Brain microvascular endothelial cell (primary cell): ENCODE measurements at regions not wholly inside any gene's neighbourhood (a gene's known extent, or its start where the extent isn't known, plus 50 kb on each side); places are given as distances from the start of the nearest gene placed in this dataset.
"Not testable (repeated sequence)": the region's sequence is repeated elsewhere in the genome, so short reads cannot be mapped to it uniquely, and the experiment has no call there.

Experiments used
- DNase-seq: peaks from one replicate; pipeline ENCODE4 v3.0.0-alpha.2; 2020
- H3K27ac ChIP-seq: fragments of 250-450 bp; sonication (Bioruptor Pico); 2 replicates; pipeline ENCODE4 v1.5.1; 2020; ENCODE audit warnings: mild to moderate bottlenecking, moderate library complexity
- H3K27me3 ChIP-seq: fragments of 250-450 bp; sonication (Bioruptor Pico); replicated peaks from 2 replicates; pipeline ENCODE4 v1.5.1; 2020; ENCODE audit warnings: mild to moderate bottlenecking
- H3K36me3 ChIP-seq: fragments of 250-450 bp; sonication (Bioruptor Pico); replicated peaks from 2 replicates; pipeline ENCODE4 v1.5.1; 2020; ENCODE audit warnings: mild to moderate bottlenecking
- H3K4me3 ChIP-seq: 2 replicates; pipeline ENCODE4 v1.5.1; 2011; ENCODE audit warnings: low read depth, mild to moderate bottlenecking, control low read depth, low read length, moderate library complexity
- CTCF ChIP-seq: IDR thresholded peaks from 2 replicates; pipeline ENCODE4 v1.5.1; 2011; ENCODE audit warnings: low read depth, mild to moderate bottlenecking, moderate library complexity, low read length, control low read depth, inconsistent platforms; ENCODE audit errors: missing control alignments
- in situ Hi-C: cut with HindIII; loops from 2 replicates; pipeline ENCODE4 v1.10.0; 2017; ENCODE audit warnings: low sequenced_read_pairs, low pct_ligation_motif_present

- H3K27ac ChIP-seq, result no peak overlapping the region
- H3K36me3 ChIP-seq, result no peaks in the 10 kb centered on the region
- no peak for TF ChIP-seq CTCF
- no peaks in the 10 kb centered on the region for H3K27me3 ChIP-seq
- in situ Hi-C loops, result no loop called here
- no peak for DNase-seq
- H3K4me3 ChIP-seq, result no peak overlapping the region
These were observed 51.9 kb upstream of the RBM47 start for GRCh38 chr4:40681600-40681999.

- no peaks in the 10 kb centered on the region for H3K36me3 ChIP-seq
- H3K27ac ChIP-seq, result no peak overlapping the region
- no peak for TF ChIP-seq CTCF
- DNase-seq, result no peak
- H3K4me3 ChIP-seq, result no peak overlapping the region
- H3K27me3 ChIP-seq, result no peaks in the 10 kb centered on the region
- in situ Hi-C loops, result no loop called here
These were observed 52.8 kb upstream of the RBM47 start for GRCh38 chr4:40682290-40683101.

GRCh38 chr4:40683536-40684145, 54.0 kb upstream of the RBM47 start:
- in situ Hi-C loops, DNase-seq: not testable (repeated sequence)

GRCh38 chr4:40684404-40684803, 54.7 kb upstream of the RBM47 start:
- Histone ChIP-seq H3K27ac (no peak overlapping the region), H3K4me3 (no peak overlapping the region), H3K36me3 (no peaks in the 10 kb centered on the region), H3K27me3 (no peaks in the 10 kb centered on the region)
- in situ Hi-C loops, result no loop called here
- DNase-seq, result no peak
- no peak for TF ChIP-seq CTCF

More at GRCh38 chr4:40683536-40684145, 54.0 kb upstream of the RBM47 start:
- not testable (repeated sequence) for H3K27ac ChIP-seq, H3K4me3 ChIP-seq, H3K36me3 ChIP-seq, H3K27me3 ChIP-seq

GRCh38 chr4:40685300-40685699, 55.6 kb upstream of the RBM47 start:
- no peaks in the 10 kb centered on the region for H3K27me3 ChIP-seq
- peak; percentile 45 for DNase-seq
- H3K4me3 ChIP-seq, result no peak overlapping the region
- no peak for TF ChIP-seq CTCF
- no peak overlapping the region for H3K27ac ChIP-seq
- no peaks in the 10 kb centered on the region for H3K36me3 ChIP-seq
- in situ Hi-C loops, result no loop called here

GRCh38 chr4:40686081-40686913, 56.6 kb upstream of the RBM47 start:
- Histone ChIP-seq H3K4me3 (no peak overlapping the region), H3K36me3 (no peaks in the 10 kb centered on the region), H3K27ac (no peak overlapping the region), H3K27me3 (no peaks in the 10 kb centered on the region)
- in situ Hi-C loops, result no loop called here
- TF ChIP-seq CTCF, result no peak
- DNase-seq, result no peak
